GM18870 (cell line): ENCODE measurements at regions not wholly inside any gene's neighbourhood (a gene's known extent, or its start where the extent isn't known, plus 50 kb on each side); places are given as distances from the start of the nearest gene placed in this dataset.
A peak's percentile ranks its signal among the peaks of the same experiment; 100 is the strongest.
"Not testable (repeated sequence)": the region's sequence is repeated elsewhere in the genome, so short reads cannot be mapped to it uniquely, and the experiment has no call there.

Source experiments
- ATAC-seq: cut with Tn5 transposase; IDR thresholded peaks from one replicate; pipeline ENCODE4 v1.9.1; 2021; ENCODE audit warnings: moderate library complexity; ENCODE audit not compliant: unreplicated experiment

DNA sequence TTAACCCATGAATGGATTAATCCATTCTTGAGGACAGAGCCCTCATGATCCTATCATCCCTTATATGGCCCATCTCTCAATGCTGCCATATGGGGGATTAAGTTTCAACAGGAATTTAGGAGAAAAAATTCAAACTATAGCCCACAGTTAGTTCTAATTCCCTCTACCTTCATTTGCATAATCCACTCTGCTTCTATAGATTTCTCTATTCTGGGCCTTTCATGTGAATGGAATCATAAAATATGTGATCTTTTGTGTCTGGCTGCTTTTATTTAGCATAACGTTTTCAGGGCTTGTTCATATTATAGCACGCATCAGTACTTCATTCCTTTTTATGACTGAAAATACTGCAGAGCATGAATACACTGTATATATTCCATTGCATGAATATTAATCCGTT lies 55.4 kb downstream of the CTSL start:
- no peak for ATAC-seq

GRCh38 chr9:87783180-87783579 lies 57.3 kb downstream of the CTSL start:
- no peak for ATAC-seq

- ATAC-seq: not testable (repeated sequence)
Observed at GRCh38 chr9:87785315-87785970, 59.5 kb downstream of the CTSL start.

DNA sequence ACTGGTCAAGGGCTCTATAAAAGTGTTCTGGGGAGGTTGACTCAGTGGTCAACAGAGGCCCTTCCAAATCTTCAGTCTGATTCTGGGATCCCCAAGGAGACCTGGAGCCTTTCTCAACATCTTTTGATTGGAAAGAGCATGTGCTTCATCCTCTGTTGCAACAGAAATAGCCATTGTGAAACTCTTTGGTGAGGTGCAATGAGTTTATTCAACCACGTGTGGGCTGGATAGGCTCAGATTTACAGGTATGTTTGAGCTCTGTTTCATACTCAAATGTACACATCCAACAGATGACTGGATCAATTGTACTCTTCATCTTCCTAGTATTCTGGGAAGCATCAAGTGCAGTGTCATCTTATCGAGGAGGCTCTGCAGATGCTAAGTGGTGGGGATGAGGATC lies 60.5 kb downstream of the CTSL start:
- ATAC-seq: no peak

- no peak for ATAC-seq
Observed at GRCh38 chr9:87786876-87787275, 61.0 kb downstream of the CTSL start.

GRCh38 chr9:87787735-87788134 lies 61.8 kb downstream of the CTSL start:
- no peak for ATAC-seq

GRCh38 chr9:87792831-87793288 lies 66.9 kb downstream of the CTSL start:
- peak; percentile 90 for ATAC-seq

DNA sequence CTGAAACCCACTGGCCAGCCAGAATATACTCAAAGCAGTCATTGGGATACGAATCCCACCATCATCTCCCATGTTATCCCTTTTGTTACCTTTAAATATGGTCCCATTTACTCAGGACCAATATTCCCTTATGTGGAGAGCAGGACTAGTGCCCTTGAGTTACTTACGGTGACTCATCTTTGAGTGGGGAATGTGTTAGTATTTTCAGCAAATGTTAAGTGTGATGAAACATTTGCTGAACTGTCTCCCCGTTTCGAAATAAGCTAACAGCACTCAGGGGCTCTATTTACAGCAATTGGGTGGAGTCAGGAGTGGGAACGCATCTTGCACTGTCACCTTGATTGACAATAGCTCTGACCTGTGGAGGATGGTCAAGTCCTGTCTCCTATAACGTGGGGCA lies 67.4 kb downstream of the CTSL start:
- no peak for ATAC-seq

DNA sequence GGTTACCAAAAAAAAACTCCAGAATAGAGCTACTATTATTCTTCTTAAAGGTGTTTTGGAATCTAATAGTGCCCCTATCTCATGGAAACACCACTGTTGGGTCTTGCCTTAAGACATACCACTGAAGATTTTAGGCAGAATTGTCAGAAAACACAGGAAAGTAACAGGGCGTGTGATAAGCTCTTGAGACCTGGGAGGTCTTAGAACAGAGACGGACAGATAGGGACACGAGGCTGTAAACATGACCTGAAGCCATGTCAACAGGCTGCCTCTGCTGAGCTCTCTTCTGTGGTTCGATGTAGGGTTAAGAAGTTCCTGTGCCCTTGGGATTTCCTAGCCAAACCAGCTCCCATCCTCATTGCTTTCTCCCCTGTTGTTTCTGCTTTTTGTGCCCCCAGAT lies 69.3 kb downstream of the CTSL start:
- no peak for ATAC-seq

DNA sequence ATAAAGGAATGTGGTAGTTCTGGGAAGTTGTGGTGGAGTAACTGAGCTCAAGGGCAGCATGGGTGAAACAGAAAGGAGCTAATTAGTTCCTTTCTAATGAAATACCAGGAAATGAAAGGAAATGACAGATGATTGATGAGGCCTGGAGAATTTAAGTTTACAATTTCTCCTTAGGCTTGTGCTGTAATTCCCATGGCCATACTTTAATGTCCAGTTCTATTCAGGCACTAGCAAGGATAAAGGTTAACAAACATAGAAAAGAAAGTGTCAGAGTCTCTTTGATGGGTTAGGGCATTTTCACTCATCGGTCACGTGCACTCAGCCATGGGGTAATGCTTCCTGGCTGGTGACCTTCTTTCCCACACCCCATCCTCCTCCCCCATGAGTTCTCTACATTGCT lies 70.3 kb downstream of the CTSL start:
- ATAC-seq: no peak

- no peak for ATAC-seq
Observed at GRCh38 chr9:87798261-87798833, 72.4 kb downstream of the CTSL start.

GRCh38 chr9:87799503-87799902 lies 73.6 kb downstream of the CTSL start:
- no peak for ATAC-seq

DNA sequence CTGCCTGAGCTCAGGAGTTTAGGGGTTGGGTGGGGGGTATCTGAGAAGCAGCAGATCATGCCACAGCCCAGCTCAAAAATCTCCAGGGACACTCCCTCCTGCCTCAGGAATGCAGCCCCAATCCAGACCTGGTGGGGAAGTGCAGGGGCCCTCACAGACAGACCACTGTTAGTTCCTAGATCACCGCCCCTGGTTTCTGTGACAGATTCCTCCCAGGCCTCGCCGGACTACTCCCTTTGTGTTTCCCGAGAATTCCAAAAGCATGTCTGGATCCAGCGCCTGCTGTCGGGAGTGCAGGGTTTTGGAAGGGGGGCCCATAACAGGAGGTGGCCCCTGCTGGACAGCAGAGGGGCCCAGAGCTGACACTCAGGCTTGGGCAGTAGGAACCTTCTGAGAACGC lies 74.5 kb downstream of the CTSL start:
- ATAC-seq: no peak

DNA sequence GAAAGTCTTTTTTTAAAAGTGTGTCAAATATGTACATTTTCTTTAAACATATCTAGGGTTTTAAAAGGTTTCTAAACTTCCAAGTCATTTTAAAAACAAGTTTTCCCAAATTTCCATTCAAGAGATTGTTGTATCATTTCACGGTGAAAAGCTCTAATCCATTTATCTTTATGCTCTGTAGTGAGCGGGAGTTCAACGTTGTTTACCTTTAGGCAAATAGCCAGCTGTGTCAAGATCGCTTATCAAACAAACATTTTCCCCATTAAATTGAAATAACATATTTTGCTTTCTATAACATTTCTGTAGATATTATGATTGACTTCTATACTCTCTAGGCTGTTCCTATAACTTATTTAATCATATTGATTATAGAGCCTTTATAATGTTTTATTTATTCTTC lies 75.1 kb downstream of the CTSL start:
- ATAC-seq: no peak

DNA sequence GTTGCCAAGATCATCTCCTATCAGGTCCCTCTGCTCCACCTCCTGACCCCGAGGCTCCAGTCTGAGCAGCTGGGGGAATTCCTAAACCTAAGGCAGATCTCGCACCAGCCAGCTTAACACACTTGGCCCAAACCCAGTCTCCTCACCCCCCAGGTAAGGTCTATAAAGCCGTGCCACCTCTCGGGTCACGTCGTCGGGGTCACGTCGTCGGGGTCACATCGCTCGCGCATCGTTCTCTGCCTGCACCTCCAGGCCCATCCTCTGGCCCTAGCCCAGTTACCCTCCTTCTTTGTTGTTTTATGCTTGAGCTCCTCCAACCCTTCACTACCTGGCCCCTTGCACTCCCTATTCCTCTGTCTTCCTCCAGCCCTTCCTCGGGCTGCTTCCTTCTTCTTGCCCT lies 77.2 kb downstream of the CTSL start:
- no peak for ATAC-seq

GRCh38 chr9:87803623-87804345 lies 77.9 kb downstream of the CTSL start:
- no peak for ATAC-seq

- no peak for ATAC-seq
Observed at GRCh38 chr9:87805259-87805658, 77.4 kb upstream of the SPATA31E1 start.

- no peak for ATAC-seq
Observed at GRCh38 chr9:87810008-87810407, 72.7 kb upstream of the SPATA31E1 start.

DNA sequence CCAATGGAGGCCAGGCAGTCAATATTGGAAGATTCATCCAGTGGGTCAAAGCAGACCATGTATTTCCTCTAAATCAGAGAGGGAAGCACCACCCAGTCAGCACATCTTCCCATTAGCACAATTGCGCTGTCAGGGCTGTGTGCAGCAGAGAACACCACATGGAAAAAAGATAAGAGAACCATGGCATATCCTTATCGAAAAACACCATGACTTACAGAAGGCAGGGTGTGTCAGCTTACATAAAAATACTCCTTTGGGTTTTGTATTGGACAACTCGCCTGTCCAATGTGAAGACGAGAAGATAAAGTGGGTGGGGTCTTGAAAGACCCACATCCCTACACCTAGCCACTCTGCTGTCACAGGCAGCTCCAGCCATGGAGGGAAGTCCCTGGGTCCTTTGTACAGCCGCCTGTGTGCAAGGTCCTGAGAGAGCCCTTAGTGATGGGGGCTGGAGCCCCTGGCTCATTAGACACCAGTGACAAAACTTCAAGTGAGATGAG lies 71.9 kb upstream of the SPATA31E1 start:
- ATAC-seq: no peak

GRCh38 chr9:87812375-87813118 lies 70.1 kb upstream of the SPATA31E1 start:
- ATAC-seq: no peak

- no peak for ATAC-seq
Observed at GRCh38 chr9:87813119-87813463, 69.6 kb upstream of the SPATA31E1 start.

DNA sequence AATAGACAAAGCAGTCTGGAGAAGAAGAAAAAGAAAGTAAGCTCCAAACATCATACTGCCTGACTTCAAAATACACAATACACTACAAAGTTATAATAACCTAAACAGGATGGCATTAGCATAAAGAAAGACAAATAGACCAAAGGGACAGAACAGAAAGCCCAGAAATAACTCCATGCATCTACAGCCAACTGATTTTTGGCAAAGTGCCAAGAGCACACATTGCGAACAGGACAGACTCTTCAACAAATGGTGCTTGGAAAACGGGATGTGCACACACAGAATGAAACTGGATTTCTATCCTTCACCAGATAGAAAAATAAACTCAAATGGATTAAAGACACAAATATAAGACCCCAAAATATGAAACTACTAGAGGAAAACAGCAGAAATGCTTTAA lies 66.6 kb upstream of the SPATA31E1 start:
- ATAC-seq: no peak
